ENCODE measurements at regions not wholly inside any gene's neighbourhood (a gene's known extent, or its start where the extent isn't known, plus 50 kb on each side); places are given as distances from the start of the nearest gene placed in this dataset.

- H3K4me3 ChIP-seq (ENCODE audit: low read depth, low read length) = no peak overlapping the region
- DNase-seq (ENCODE audit: low read depth) = no peak
- no peak for TF ChIP-seq CTCF (IDR thresholded peaks at IDR 0.05; ENCODE audit: insufficient read depth, low read length)
Measured at GRCh38 chr1:82818586-82818985, 1017.9 kb downstream of the ADGRL2 start.

GRCh38 chr1:82813386-82813785 lies 1012.7 kb downstream of the ADGRL2 start:
- no peak for TF ChIP-seq CTCF (IDR thresholded peaks at IDR 0.05; ENCODE audit: insufficient read depth, low read length)
- no peak for DNase-seq (ENCODE audit: low read depth)
- no peak overlapping the region for H3K4me3 ChIP-seq (ENCODE audit: low read depth, low read length)

- TF ChIP-seq CTCF (IDR thresholded peaks at IDR 0.05; ENCODE audit: insufficient read depth, low read length) = no peak
- H3K4me3 ChIP-seq (ENCODE audit: low read depth, low read length) = no peak overlapping the region
- DNase-seq (ENCODE audit: low read depth) = no peak
Measured at GRCh38 chr1:82810601-82811000, 1009.9 kb downstream of the ADGRL2 start.

GRCh38 chr1:82807563-82807962 lies 1006.8 kb downstream of the ADGRL2 start:
- TF ChIP-seq CTCF (IDR thresholded peaks at IDR 0.05; ENCODE audit: insufficient read depth, low read length) = no peak
- DNase-seq (ENCODE audit: low read depth) = no peak
- no peak overlapping the region for H3K4me3 ChIP-seq (ENCODE audit: low read depth, low read length)

GRCh38 chr1:82806133-82806532 lies 1005.4 kb downstream of the ADGRL2 start:
- TF ChIP-seq CTCF (IDR thresholded peaks at IDR 0.05; ENCODE audit: insufficient read depth, low read length) = no peak
- H3K4me3 ChIP-seq (ENCODE audit: low read depth, low read length) = no peak overlapping the region
- no peak for DNase-seq (ENCODE audit: low read depth)

- no peak for TF ChIP-seq CTCF (IDR thresholded peaks at IDR 0.05; ENCODE audit: insufficient read depth, low read length)
- no peak for DNase-seq (ENCODE audit: low read depth)
- H3K4me3 ChIP-seq (ENCODE audit: low read depth, low read length) = no peak overlapping the region
Measured at GRCh38 chr1:82801176-82801575, 1000.4 kb downstream of the ADGRL2 start.

- H3K4me3 ChIP-seq (ENCODE audit: low read depth, low read length) = no peak overlapping the region
- no peak for DNase-seq (ENCODE audit: low read depth)
- no peak for TF ChIP-seq CTCF (IDR thresholded peaks at IDR 0.05; ENCODE audit: insufficient read depth, low read length)
Measured at GRCh38 chr1:82800721-82801120, 1000.0 kb downstream of the ADGRL2 start.
